OCI-LY1 (cell line): ENCODE measurements at regions not wholly inside any gene's neighbourhood (a gene's known extent, or its start where the extent isn't known, plus 50 kb on each side); places are given as distances from the start of the nearest gene placed in this dataset.

Experiments
- H2AFZ ChIP-seq: fragments of 200-600 bp; sonication (generic), shearing (Covaris generic); 2 replicates; pipeline ENCODE4 v1.6.0; 2014; ENCODE audit warnings: antibody characterized with exemption, mild to moderate bottlenecking, low read length
- H3F3A ChIP-seq: fragments of 200-600 bp; sonication (generic), shearing (Covaris generic); 2 replicates; pipeline ENCODE4 v1.6.0; 2014; ENCODE audit warnings: mild to moderate bottlenecking, antibody characterized with exemption, low read length, moderate library complexity; ENCODE audit not compliant: insufficient read depth
- H3K27ac ChIP-seq: fragments of 200-600 bp; sonication (generic); 2 replicates; pipeline ENCODE4 v1.5.1; 2014; ENCODE audit warnings: low read length, mixed run types, mild to moderate bottlenecking, low read depth; ENCODE audit not compliant: poor library complexity, severe bottlenecking
- H3K27me3 ChIP-seq: fragments of 200-600 bp; sonication (generic); 2 replicates; pipeline ENCODE4 v1.6.0; 2014; ENCODE audit warnings: antibody characterized with exemption, mild to moderate bottlenecking, low read length, moderate library complexity; ENCODE audit not compliant: insufficient read depth
- H3K36me3 ChIP-seq: fragments of 200-600 bp; sonication (generic); 2 replicates; pipeline ENCODE4 v1.6.1; 2014; ENCODE audit warnings: mild to moderate bottlenecking, antibody characterized with exemption, low read length, moderate library complexity, mixed read lengths; ENCODE audit not compliant: insufficient read depth
- H3K4me1 ChIP-seq: fragments of 200-600 bp; sonication (generic); 2 replicates; pipeline ENCODE4 v1.5.1; 2014; ENCODE audit warnings: mild to moderate bottlenecking, low read length, moderate library complexity; ENCODE audit not compliant: insufficient read depth, severe bottlenecking
- H3K4me2 ChIP-seq: fragments of 200-600 bp; sonication (generic), shearing (Covaris generic); 2 replicates; pipeline ENCODE4 v1.6.1; 2014; ENCODE audit warnings: low read length
- H3K4me3 ChIP-seq: fragments of 200-600 bp; sonication (generic); 2 replicates; pipeline ENCODE4 v1.5.1; 2014; ENCODE audit warnings: low read length, low read depth, mild to moderate bottlenecking, mixed read lengths; ENCODE audit not compliant: poor library complexity, severe bottlenecking
- H3K79me2 ChIP-seq: fragments of 200-600 bp; shearing (Covaris generic); 2 replicates; pipeline ENCODE4 v1.6.1; 2016; ENCODE audit warnings: mixed run types, low read length, mixed read lengths; ENCODE audit not compliant: insufficient read depth
- H3K9ac ChIP-seq: fragments of 200-600 bp; sonication (generic), shearing (Covaris generic); 2 replicates; pipeline ENCODE4 v1.6.1; 2014; ENCODE audit warnings: mild to moderate bottlenecking, low read length, mixed read lengths
- H3K9me2 ChIP-seq: fragments of 200-600 bp; sonication (generic), shearing (Covaris generic); 2 replicates; pipeline ENCODE4 v1.6.1; 2014; ENCODE audit warnings: low read depth, mild to moderate bottlenecking, low read length, mixed read lengths
- H3K9me3 ChIP-seq: fragments of 200-600 bp; shearing (Covaris generic); 2 replicates; pipeline ENCODE4 v1.6.1; 2014; ENCODE audit warnings: low read length, mixed read lengths
- H4K20me1 ChIP-seq: fragments of 200-600 bp; sonication (generic), shearing (Covaris generic); 2 replicates; pipeline ENCODE4 v1.6.0; 2016; ENCODE audit warnings: mild to moderate bottlenecking, low read length; ENCODE audit not compliant: insufficient read depth
- EZH2 ChIP-seq: fragments of 200-600 bp; sonication (generic), shearing (Covaris generic); IDR thresholded peaks from 2 replicates; pipeline ENCODE4 v1.8.0; 2017; ENCODE audit warnings: borderline replicate concordance, mixed run types, mild to moderate bottlenecking, antibody characterized with exemption, low read length, moderate library complexity, mixed read lengths
- TF ChIP-seq, protein P1 (sequence below): fragments of 200-600 bp; sonication (generic), shearing (Covaris generic); IDR thresholded peaks from 2 replicates; pipeline ENCODE4 v1.5.1; 2017; ENCODE audit warnings: mild to moderate bottlenecking, antibody characterized with exemption, low read length, moderate library complexity, mixed read lengths

DNA sequence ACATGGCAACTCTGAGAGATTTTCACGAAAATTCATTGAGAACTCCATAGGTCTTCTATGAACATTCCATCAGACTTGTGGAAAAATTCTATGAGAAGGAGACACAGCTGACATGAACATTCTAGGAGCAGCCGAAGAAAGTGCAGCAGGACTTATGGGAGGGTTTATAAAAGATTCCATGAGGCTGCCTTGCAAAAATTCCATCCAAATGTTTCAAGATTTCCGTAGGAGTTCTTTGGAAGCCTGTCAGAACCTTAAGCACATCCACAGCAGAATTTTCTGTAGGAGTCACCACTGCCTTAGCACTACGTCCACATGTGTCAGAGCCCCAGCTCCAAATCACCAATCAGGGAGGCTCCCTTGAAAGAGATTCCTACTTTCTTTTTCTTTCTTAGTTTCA, 67.0 kb upstream of the MSX1 start:
- no peaks in the 10 kb centered on the region for H3K9me3 ChIP-seq
- TF ChIP-seq EZH2 = no peak
- TF ChIP-seq, protein P1, sequence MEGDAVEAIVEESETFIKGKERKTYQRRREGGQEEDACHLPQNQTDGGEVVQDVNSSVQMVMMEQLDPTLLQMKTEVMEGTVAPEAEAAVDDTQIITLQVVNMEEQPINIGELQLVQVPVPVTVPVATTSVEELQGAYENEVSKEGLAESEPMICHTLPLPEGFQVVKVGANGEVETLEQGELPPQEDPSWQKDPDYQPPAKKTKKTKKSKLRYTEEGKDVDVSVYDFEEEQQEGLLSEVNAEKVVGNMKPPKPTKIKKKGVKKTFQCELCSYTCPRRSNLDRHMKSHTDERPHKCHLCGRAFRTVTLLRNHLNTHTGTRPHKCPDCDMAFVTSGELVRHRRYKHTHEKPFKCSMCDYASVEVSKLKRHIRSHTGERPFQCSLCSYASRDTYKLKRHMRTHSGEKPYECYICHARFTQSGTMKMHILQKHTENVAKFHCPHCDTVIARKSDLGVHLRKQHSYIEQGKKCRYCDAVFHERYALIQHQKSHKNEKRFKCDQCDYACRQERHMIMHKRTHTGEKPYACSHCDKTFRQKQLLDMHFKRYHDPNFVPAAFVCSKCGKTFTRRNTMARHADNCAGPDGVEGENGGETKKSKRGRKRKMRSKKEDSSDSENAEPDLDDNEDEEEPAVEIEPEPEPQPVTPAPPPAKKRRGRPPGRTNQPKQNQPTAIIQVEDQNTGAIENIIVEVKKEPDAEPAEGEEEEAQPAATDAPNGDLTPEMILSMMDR = no peak
- no peaks in the 10 kb centered on the region for H3F3A ChIP-seq
- no peaks in the 10 kb centered on the region for H4K20me1 ChIP-seq
- H3K4me1 ChIP-seq = no peaks in the 10 kb centered on the region
- no peak overlapping the region for H2AFZ ChIP-seq
- H3K27me3 ChIP-seq = no peaks in the 10 kb centered on the region; the same call in 1 of the 2 replicates
- no peak overlapping the region for H3K9ac ChIP-seq
- H3K27ac ChIP-seq = no peak overlapping the region
- no peak overlapping the region for H3K4me2 ChIP-seq
- no peaks in the 10 kb centered on the region for H3K36me3 ChIP-seq
- H3K79me2 ChIP-seq = no peaks in the 10 kb centered on the region
- no peaks in the 10 kb centered on the region for H3K9me2 ChIP-seq
- H3K4me3 ChIP-seq = no peak overlapping the region

DNA sequence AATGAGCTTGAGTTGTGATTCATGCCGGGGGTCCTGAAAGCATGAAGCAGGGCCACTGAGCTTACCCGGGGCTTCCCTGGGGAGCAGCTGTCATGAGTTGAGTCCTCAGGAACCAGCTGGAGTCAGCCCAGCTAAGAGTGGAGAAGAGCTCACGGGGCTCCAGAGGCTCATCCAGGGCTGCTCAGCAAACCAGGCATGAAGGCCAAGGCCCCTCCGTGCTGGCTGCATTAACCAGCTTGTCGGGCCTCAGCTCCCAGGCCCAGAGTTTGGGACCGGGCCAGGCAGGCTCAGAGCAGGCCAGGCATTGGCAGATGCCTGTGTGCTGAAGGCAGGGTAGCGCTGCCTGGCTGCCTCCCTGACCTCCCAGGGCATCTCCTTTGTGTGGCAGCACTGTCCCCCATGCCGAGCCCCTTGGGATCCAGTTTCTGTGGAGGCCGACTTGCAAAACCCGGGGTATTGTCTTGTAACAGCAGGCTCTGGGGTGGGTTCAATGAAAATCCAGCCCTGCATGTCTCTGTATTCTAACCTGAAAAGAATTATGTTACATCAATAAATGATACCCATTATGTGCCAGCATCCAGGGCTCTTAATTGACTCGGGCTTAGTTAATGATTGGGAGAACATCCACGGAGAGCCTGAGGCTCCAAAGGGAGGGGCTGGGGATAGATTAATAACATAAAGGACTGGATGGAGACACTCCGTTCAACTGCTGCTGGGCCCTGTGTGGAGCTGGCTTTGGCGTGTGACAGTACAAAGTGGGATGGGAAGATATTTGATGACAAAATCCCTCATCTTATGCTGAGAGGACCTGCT, 68.0 kb upstream of the MSX1 start:
- no peaks in the 10 kb centered on the region for H3F3A ChIP-seq

DNA sequence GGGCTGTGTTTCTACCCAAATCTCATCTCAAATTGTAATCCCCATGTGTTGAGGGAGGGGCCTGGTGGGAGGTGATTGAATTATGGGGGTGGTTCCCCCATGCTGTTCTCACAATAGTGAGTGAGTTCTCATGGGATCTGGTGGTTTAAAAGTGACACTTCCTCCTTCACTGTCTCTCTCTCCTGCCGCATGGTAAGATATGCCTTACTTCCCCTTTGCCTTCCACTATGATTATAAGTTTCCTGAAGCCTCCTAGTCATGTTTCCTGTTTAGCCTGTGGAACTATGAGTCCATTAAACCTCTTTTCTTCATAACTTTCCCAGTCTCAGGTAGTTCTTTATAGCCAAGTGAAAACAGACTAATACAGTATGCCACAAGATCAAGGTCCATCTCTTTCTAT, 70.0 kb upstream of the MSX1 start:
- no peak overlapping the region for H3K9ac ChIP-seq
- H4K20me1 ChIP-seq = no peaks in the 10 kb centered on the region
- H3K27ac ChIP-seq = no peak overlapping the region
- H3K36me3 ChIP-seq = no peaks in the 10 kb centered on the region; the same call in 1 of the 2 replicates
- H3K79me2 ChIP-seq = no peaks in the 10 kb centered on the region
- H2AFZ ChIP-seq = no peak overlapping the region
- H3K9me3 ChIP-seq = no peaks in the 10 kb centered on the region
- no peaks in the 10 kb centered on the region for H3K9me2 ChIP-seq
- no peaks in the 10 kb centered on the region for H3F3A ChIP-seq
- H3K4me1 ChIP-seq = no peaks in the 10 kb centered on the region
- TF ChIP-seq, protein P1 = no peak
- no peak for TF ChIP-seq EZH2
- H3K27me3 ChIP-seq = no peaks in the 10 kb centered on the region; the same call in 1 of the 2 replicates
- H3K4me3 ChIP-seq = no peak overlapping the region
- no peak overlapping the region for H3K4me2 ChIP-seq

More for the DNA sequence above, 68.0 kb upstream of the MSX1 start:
- H3K79me2 ChIP-seq = no peaks in the 10 kb centered on the region
- no peaks in the 10 kb centered on the region for H3K9me2 ChIP-seq
- H2AFZ ChIP-seq = no peak overlapping the region
- no peaks in the 10 kb centered on the region for H3K4me1 ChIP-seq
- no peaks in the 10 kb centered on the region; the same call in 1 of the 2 replicates for H3K27me3 ChIP-seq
- no peak overlapping the region for H3K27ac ChIP-seq
- no peaks in the 10 kb centered on the region for H4K20me1 ChIP-seq
- TF ChIP-seq, protein P1 = no peak
- TF ChIP-seq EZH2 = no peak
- no peaks in the 10 kb centered on the region for H3K9me3 ChIP-seq
- no peak overlapping the region for H3K4me2 ChIP-seq
- no peak overlapping the region for H3K9ac ChIP-seq
- H3K4me3 ChIP-seq = no peak overlapping the region
- H3K36me3 ChIP-seq = no peaks in the 10 kb centered on the region; the same call in 1 of the 2 replicates
